Fibroblast of villous mesenchyme (primary cell): ENCODE measurements at regions not wholly inside any gene's neighbourhood (a gene's known extent, or its start where the extent isn't known, plus 50 kb on each side); places are given as distances from the start of the nearest gene placed in this dataset.

Experiments used
- DNase-seq: peaks from one replicate; pipeline ENCODE4 v3.0.0-alpha.2; 2010; ENCODE audit warnings: low read depth
- H3K4me3 ChIP-seq: 2 replicates; pipeline ENCODE4 v1.5.1; 2011; ENCODE audit warnings: low read depth, mild to moderate bottlenecking, low read length
- TF ChIP-seq, protein P1 (sequence below): IDR thresholded peaks from 2 replicates; pipeline ENCODE4 v1.5.1; 2012; ENCODE audit warnings: low read depth, mild to moderate bottlenecking, low read length; ENCODE audit not compliant: insufficient read depth

DNA sequence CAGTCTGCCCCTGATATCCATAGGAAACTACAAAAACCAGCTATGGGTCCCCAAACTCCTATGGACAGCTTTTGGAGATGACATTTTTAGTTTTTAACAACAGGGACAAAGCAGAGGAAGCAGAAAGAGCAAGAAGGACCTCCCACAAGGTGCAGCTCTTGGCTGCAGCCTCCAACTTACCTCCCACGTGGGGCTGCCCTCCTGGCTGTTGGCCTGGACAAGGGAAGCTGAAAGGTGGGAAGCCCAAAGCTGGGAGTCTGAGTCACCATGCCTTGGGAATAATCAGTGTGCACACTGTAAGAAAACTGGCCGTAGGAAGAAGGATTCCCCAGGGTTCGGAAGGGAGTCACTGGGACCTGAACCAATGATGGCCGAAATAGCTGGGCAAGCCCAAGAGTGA lies 51.8 kb upstream of the PAX1 start:
- H3K4me3 ChIP-seq = no peak overlapping the region
- no peak for DNase-seq
- TF ChIP-seq, protein P1, sequence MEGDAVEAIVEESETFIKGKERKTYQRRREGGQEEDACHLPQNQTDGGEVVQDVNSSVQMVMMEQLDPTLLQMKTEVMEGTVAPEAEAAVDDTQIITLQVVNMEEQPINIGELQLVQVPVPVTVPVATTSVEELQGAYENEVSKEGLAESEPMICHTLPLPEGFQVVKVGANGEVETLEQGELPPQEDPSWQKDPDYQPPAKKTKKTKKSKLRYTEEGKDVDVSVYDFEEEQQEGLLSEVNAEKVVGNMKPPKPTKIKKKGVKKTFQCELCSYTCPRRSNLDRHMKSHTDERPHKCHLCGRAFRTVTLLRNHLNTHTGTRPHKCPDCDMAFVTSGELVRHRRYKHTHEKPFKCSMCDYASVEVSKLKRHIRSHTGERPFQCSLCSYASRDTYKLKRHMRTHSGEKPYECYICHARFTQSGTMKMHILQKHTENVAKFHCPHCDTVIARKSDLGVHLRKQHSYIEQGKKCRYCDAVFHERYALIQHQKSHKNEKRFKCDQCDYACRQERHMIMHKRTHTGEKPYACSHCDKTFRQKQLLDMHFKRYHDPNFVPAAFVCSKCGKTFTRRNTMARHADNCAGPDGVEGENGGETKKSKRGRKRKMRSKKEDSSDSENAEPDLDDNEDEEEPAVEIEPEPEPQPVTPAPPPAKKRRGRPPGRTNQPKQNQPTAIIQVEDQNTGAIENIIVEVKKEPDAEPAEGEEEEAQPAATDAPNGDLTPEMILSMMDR = no peak

DNA sequence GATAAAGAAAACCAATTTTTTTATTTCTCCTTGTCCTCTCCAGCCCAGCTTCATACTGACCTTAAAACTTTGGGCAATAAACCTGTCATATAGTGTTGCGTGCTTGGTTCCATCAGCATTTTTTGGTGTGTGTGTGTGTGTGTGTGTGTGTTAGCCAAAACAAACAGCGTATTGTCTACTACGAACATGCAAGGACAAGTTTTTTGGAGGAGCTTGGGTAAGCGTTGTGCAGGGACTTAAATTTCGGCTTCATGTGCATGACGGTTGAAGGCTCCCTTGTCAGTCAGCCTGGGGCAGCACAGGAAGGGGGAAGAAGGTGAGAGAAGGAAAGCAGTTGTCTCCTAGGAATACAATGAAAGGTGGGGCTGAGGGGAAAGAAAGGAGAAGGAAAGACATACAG lies 62.0 kb upstream of the PAX1 start:
- TF ChIP-seq, protein P1 = no peak
- no peak for DNase-seq
- no peak overlapping the region for H3K4me3 ChIP-seq

DNA sequence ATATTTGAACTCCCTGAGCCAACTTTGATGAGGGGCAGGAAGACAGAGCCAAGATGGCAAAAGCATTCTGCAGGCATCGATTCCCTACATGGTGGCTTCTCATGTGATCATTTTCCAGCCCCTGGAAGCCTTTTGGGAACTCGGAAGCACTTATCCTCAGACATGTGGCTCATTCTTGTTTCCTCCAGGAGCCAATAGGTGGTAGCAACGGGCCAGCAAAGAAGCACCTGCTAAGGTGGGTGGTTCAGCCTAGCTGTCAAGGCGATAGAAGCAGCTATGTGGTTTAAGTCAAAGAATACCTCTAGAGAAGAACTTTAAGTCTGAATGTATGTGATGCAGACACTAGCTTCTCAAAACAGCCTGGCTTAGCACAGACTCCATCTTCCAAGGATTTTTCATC lies 64.9 kb upstream of the PAX1 start:
- DNase-seq = no peak
- TF ChIP-seq, protein P1 = no peak
- no peak overlapping the region for H3K4me3 ChIP-seq

DNA sequence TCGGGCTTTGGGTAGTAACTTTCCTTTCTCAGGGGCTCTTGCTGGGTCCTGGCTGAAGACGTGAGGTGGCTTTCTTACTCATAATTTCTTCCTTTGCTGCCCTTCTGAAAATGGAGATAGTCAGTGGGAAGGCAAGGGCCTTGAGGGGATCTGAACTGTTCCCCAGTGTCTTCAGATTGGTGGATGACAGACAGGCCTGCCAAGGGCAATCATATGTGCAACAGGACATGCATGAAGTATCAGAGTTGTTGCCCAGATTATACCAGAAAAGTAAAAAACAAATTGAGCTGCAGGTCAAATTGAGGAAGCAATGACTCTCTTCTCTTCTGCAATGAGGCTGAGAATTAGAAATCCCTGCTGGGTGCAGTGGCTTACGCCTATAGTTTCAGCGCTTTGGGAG lies 71.6 kb upstream of the PAX1 start:
- TF ChIP-seq, protein P1 = no peak
- H3K4me3 ChIP-seq = no peak overlapping the region
- no peak for DNase-seq

DNA sequence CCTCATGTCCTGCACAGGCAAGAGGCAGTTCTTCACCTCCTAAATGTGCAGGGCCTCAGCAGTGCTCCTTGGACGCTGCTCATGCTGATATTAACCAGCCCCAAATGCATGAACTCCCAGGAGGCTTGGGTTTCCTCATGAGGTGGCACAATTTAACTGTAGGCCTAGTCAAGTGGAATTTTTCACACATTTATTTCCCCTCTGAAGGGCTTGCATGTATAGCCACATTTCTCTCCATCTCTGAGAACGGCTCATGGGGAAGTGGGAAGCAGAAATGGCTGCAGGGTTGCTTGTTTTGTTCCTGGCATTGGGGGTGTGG lies 72.8 kb upstream of the PAX1 start:
- DNase-seq = no peak
- TF ChIP-seq, protein P1 = no peak
- no peak overlapping the region for H3K4me3 ChIP-seq

DNA sequence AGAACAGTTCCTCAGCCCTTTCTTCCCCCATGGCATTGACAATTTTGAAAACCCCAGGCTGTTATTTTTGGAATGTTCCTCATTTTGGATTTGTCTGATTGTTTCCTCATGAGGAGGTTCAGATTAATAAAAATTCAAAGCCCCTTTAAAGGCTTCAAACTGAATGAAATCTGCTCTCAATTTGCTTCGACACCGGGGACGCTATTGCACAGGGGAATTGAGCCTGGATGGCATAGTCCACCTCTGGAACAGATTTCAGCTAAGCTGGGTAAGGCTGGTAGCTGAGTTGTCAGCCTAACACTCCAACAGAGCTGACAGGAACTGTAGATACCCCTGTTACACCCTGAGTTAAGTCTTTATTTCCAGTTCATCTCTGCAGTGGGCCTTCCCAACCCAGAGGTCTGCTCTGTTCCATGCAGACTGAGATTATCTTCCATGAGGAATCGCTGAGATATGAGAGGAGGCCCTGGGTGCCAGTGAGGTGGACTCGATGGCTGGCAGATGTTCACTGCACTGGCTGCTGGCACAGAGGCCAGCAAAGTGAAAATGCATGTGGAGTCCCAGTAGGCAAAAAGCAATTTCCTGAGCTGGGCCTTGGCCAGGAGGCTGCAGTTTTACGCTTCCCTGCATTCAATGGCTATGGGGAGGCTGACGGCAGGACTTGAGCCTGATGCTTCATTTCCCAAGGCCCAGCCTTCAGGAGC lies 73.3 kb upstream of the PAX1 start:
- TF ChIP-seq, protein P1 = no peak
- H3K4me3 ChIP-seq = no peak overlapping the region
- no peak for DNase-seq

DNA sequence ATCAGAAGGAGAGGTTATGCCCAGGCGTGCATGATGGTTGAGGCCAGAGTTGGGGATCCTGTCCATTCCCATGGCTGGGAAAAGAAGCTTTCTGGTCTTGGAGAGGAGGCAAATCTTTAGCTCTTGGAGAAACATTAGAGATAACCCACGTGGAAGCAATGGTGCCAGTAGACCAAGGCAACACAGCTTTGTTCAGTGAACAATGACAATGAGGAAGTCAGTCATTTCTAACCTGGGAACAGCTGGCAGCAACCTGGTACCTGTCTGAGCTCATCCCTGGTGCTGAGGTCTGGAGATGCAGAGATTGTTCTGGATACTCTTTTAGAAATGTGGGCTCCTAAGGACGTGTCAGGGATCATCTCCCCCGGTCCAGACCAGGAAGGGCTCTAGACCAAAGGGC lies 76.7 kb upstream of the PAX1 start:
- H3K4me3 ChIP-seq = no peak overlapping the region
- TF ChIP-seq, protein P1 = no peak
- DNase-seq = no peak
